MM.1S (cell line): ENCODE measurements at regions not wholly inside any gene's neighbourhood (a gene's known extent, or its start where the extent isn't known, plus 50 kb on each side); places are given as distances from the start of the nearest gene placed in this dataset.

Experiments
- CTCF ChIP-seq: fragments of 300-600 bp; sonication (generic); IDR thresholded peaks from 2 replicates; pipeline ENCODE4 v1.5.1; 2016; ENCODE audit warnings: antibody characterized with exemption, low read length, mixed read lengths
- EZH2 ChIP-seq: fragments of 300-600 bp; sonication (generic); optimal IDR thresholded peaks from 2 replicates; pipeline ENCODE3; 2017; ENCODE audit warnings: low read depth, mild to moderate bottlenecking, antibody characterized with exemption, low read length, mixed read lengths

GRCh38 chr6:168374051-168374502 is 54.5 kb upstream of the DACT2 start:
- TF ChIP-seq EZH2 (no peak), CTCF (no peak)
